ENCODE measurements at regions not wholly inside any gene's neighbourhood (a gene's known extent, or its start where the extent isn't known, plus 50 kb on each side); places are given as distances from the start of the nearest gene placed in this dataset.

DNA sequence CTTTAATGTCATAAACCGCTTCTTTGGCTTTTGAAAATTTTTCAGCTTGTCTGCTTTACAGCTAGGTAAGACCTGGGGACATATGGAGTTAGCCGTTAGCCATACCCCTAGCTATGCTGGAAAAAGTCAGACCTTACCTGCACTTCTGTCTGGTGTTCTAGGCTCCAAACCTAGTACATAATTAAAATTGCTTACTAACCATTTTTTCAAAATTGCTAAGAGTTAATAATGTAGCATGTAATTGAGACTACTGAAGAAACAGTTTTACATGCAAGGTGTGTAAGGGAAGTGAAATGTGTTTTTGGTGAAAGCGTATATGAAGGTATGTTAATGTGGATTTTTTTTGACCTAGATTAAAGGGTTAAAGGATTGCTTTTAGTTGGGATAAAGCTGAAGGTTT is 336.9 kb downstream of the RNF144B start:
- TF ChIP-seq, protein P1, sequence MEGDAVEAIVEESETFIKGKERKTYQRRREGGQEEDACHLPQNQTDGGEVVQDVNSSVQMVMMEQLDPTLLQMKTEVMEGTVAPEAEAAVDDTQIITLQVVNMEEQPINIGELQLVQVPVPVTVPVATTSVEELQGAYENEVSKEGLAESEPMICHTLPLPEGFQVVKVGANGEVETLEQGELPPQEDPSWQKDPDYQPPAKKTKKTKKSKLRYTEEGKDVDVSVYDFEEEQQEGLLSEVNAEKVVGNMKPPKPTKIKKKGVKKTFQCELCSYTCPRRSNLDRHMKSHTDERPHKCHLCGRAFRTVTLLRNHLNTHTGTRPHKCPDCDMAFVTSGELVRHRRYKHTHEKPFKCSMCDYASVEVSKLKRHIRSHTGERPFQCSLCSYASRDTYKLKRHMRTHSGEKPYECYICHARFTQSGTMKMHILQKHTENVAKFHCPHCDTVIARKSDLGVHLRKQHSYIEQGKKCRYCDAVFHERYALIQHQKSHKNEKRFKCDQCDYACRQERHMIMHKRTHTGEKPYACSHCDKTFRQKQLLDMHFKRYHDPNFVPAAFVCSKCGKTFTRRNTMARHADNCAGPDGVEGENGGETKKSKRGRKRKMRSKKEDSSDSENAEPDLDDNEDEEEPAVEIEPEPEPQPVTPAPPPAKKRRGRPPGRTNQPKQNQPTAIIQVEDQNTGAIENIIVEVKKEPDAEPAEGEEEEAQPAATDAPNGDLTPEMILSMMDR (conservative IDR thresholded peaks at IDR 0.05) = no peak
- H3K27ac ChIP-seq = no peak overlapping the region

DNA sequence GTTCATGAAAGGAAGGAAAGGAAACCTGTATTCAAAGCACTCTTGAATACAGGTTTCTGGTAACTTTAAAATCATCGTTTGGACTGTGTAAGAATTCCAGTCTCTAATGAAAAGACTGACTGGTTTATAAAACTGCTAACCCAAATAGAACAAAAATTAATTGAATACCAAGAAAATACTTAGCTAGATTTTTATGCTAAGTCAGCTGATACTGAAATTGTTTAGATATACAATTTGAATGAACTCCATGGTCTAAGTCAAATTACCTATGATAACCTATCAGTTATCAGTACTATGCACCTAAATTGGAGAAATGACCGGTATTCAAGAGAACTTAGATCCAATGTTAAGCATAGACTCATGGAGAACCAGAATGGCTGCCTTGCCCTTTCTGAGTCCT is 338.3 kb downstream of the RNF144B start:
- no peak overlapping the region for H3K27ac ChIP-seq
- TF ChIP-seq, protein P1 (conservative IDR thresholded peaks at IDR 0.05) = no peak

DNA sequence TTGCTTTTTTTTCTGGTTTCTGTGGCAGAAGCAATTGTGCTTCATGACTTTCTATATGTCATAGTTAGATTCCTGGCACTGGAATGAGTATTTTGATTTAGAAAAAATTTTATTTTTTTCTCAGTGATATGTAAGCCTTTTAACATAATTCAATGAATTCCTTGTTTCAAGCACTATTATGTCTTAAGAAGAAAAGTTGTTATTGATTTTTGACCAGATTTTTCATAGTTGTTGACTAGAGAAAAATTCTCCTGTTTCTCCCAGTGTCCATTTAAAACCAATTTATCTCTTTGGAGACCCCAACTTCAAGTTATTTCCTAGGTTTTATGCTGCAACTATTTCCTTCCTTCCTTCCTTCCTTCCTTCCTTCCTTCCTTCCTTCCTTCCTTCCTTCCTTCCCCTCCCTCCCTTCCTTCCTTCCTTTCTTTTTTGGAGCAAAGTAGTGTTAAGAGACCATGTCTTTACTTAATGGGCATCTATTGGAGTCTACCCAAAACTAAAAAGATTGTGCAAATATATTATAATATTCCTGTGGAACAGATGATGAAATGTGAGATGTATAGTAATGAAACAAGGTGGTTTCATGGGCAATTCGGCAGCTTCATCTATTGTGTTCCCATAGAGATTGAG is 346.9 kb downstream of the RNF144B start:
- TF ChIP-seq, protein P1 (conservative IDR thresholded peaks at IDR 0.05) = no peak
- H3K27ac ChIP-seq = no peak overlapping the region

DNA sequence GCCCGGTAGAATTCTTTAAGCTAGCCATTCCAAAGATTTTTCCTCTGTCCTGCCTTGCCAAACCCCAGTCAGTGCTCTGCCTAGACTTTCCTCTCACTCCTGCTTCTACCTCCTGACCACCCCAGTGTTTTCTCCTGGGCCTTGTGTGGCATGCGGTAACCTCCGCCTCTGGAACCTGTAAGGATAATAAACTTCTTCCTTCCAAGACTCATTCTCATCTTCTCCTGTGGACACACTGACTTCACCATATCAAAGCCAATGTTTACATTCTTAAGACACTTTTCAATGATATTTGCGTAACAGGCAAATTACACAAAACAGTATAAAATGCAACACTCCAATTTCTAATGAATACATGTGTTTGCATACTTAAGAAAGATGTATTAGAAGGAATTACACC is 354.6 kb downstream of the RNF144B start:
- no peak overlapping the region for H3K27ac ChIP-seq
- TF ChIP-seq, protein P1 (conservative IDR thresholded peaks at IDR 0.05) = no peak

DNA sequence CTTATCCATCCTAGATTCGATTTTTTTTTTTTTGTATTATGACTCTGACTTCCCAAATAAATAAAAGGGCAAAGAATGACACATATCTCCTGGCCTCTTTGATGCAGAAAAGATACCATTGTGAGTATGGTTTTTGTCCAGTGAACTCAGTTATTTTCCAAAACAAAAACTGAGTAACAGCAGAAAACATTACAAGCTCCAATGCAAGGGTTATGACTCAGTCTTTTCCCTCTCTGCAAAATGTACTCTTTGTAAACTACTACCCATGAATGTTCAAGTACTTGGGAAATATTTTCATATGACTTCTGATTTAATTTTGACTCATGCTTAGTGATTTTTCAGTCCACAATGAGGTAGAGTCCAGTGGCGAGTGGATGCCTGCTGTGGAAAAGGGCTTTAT is 355.3 kb downstream of the RNF144B start:
- TF ChIP-seq, protein P1 (conservative IDR thresholded peaks at IDR 0.05) = no peak
- no peak overlapping the region for H3K27ac ChIP-seq

DNA sequence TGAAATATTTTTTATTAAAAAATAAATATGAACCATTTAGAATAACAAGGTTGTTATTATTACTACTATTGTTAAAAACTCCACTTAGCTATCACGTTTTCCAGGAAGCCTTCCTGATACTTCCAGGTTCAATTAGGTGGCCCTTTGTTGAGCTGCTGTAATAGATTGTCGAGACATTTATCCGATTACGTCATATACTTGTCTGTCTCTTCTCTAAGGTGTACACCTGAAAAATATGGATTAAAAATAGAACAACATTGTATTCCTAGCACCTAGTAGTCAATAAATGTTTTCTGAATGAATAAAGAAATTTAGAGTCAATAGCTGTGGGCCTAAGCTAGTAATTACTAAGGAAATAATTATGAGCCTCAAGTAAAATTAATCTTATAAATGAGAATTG is 359.6 kb downstream of the RNF144B start:
- H3K27ac ChIP-seq = no peak overlapping the region
- TF ChIP-seq, protein P1 (conservative IDR thresholded peaks at IDR 0.05) = no peak

DNA sequence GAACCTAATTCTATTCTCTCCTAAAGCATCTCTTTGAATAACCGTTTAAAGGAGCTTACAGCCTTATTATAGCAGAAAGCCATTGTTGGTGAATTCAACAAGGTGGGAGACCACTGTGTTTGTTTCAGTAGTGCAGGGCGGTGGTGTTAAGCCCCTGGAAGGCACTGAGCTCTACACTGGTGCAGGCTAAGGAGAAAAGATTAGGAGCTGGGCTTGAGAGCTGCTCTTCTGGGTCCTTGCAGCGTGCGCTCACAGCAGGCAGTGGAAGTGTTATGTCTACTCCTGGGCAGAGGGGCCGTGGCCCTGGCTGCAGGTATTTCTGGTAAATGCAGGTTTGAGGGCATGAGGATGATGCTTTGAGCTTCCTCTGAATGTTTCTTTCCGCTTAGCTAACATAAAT is 361.2 kb downstream of the RNF144B start:
- TF ChIP-seq, protein P1 (conservative IDR thresholded peaks at IDR 0.05) = no peak
- H3K27ac ChIP-seq = no peak overlapping the region
